IPS-15b (cell line): ENCODE measurements at regions not wholly inside any gene's neighbourhood (a gene's known extent, or its start where the extent isn't known, plus 50 kb on each side); places are given as distances from the start of the nearest gene placed in this dataset.

Experiments
- H3K27me3 ChIP-seq: one replicate; pipeline ENCODE4 v1.6.1; 2013; ENCODE audit warnings: low read length; ENCODE audit not compliant: control insufficient read depth, insufficient read depth
- H3K36me3 ChIP-seq: one replicate; pipeline ENCODE4 v1.6.1; 2013; ENCODE audit warnings: low read length; ENCODE audit not compliant: control insufficient read depth, insufficient read depth
- H3K4me1 ChIP-seq: one replicate; pipeline ENCODE4 v1.6.1; 2013; ENCODE audit warnings: mild to moderate bottlenecking, low read length; ENCODE audit not compliant: control insufficient read depth, insufficient read depth
- H3K4me3 ChIP-seq: one replicate; pipeline ENCODE4 v1.5.1; 2013; ENCODE audit warnings: low read depth, low read length
- H3K9ac ChIP-seq: one replicate; pipeline ENCODE4 v1.6.1; 2013; ENCODE audit warnings: low read depth, mild to moderate bottlenecking, low read length
- H3K9me3 ChIP-seq: one replicate; pipeline ENCODE4 v1.6.1; 2013; ENCODE audit warnings: mild to moderate bottlenecking, low read length; ENCODE audit not compliant: control insufficient read depth, insufficient read depth

- no peaks in the 10 kb centered on the region for H3K27me3 ChIP-seq
- H3K36me3 ChIP-seq = no peaks in the 10 kb centered on the region
- H3K4me1 ChIP-seq = no peaks in the 10 kb centered on the region
- no peaks in the 10 kb centered on the region for H3K9me3 ChIP-seq
- no peak overlapping the region for H3K9ac ChIP-seq
- H3K4me3 ChIP-seq = no peak overlapping the region
Observed at GRCh38 chr2:136226903-136227302, 109.0 kb upstream of the CXCR4 start.

- no peaks in the 10 kb centered on the region for H3K36me3 ChIP-seq
- H3K9me3 ChIP-seq = no peaks in the 10 kb centered on the region
- no peaks in the 10 kb centered on the region for H3K27me3 ChIP-seq
- no peak overlapping the region for H3K9ac ChIP-seq
- no peaks in the 10 kb centered on the region for H3K4me1 ChIP-seq
- H3K4me3 ChIP-seq = no peak overlapping the region
Observed at GRCh38 chr2:136225950-136226835, 108.2 kb upstream of the CXCR4 start.

- no peaks in the 10 kb centered on the region for H3K4me1 ChIP-seq
Observed at GRCh38 chr2:136223274-136223673, 105.3 kb upstream of the CXCR4 start.

GRCh38 chr2:136222862-136223261 is 104.9 kb upstream of the CXCR4 start:
- Histone ChIP-seq H3K4me3 (no peak overlapping the region), H3K27me3 (no peaks in the 10 kb centered on the region), H3K9ac (no peak overlapping the region), H3K9me3 (no peaks in the 10 kb centered on the region), H3K36me3 (no peaks in the 10 kb centered on the region), H3K4me1 (no peaks in the 10 kb centered on the region)

More at GRCh38 chr2:136223274-136223673, 105.3 kb upstream of the CXCR4 start:
- H3K27me3 ChIP-seq = no peaks in the 10 kb centered on the region
- H3K36me3 ChIP-seq = no peaks in the 10 kb centered on the region
- H3K9ac ChIP-seq = no peak overlapping the region
- H3K9me3 ChIP-seq = no peaks in the 10 kb centered on the region
- H3K4me3 ChIP-seq = no peak overlapping the region

- Histone ChIP-seq H3K4me1 (no peaks in the 10 kb centered on the region), H3K36me3 (no peaks in the 10 kb centered on the region), H3K4me3 (no peak overlapping the region), H3K9ac (no peak overlapping the region), H3K9me3 (no peaks in the 10 kb centered on the region), H3K27me3 (no peaks in the 10 kb centered on the region)
Observed at GRCh38 chr2:136221026-136221425, 103.1 kb upstream of the CXCR4 start.

GRCh38 chr2:136219963-136220362 is 102.0 kb upstream of the CXCR4 start:
- no peaks in the 10 kb centered on the region for H3K36me3 ChIP-seq
- H3K4me1 ChIP-seq = no peaks in the 10 kb centered on the region
- H3K27me3 ChIP-seq = no peaks in the 10 kb centered on the region
- no peak overlapping the region for H3K4me3 ChIP-seq
- H3K9me3 ChIP-seq = no peaks in the 10 kb centered on the region
- no peak overlapping the region for H3K9ac ChIP-seq

- H3K9me3 ChIP-seq = no peaks in the 10 kb centered on the region
- H3K9ac ChIP-seq = no peak overlapping the region
- no peaks in the 10 kb centered on the region for H3K4me1 ChIP-seq
- H3K27me3 ChIP-seq = no peaks in the 10 kb centered on the region
- H3K4me3 ChIP-seq = no peak overlapping the region
- H3K36me3 ChIP-seq = no peaks in the 10 kb centered on the region
Observed at GRCh38 chr2:136219341-136219740, 101.4 kb upstream of the CXCR4 start.

GRCh38 chr2:136217996-136218395 is 100.0 kb upstream of the CXCR4 start:
- Histone ChIP-seq H3K36me3 (no peaks in the 10 kb centered on the region), H3K9me3 (no peaks in the 10 kb centered on the region), H3K27me3 (no peaks in the 10 kb centered on the region), H3K9ac (no peak overlapping the region), H3K4me1 (no peaks in the 10 kb centered on the region), H3K4me3 (no peak overlapping the region)

GRCh38 chr2:136215908-136216472 is 98.0 kb upstream of the CXCR4 start:
- Histone ChIP-seq H3K9me3 (no peaks in the 10 kb centered on the region), H3K27me3 (no peaks in the 10 kb centered on the region), H3K4me3 (no peak overlapping the region), H3K9ac (no peak overlapping the region), H3K4me1 (no peaks in the 10 kb centered on the region), H3K36me3 (no peaks in the 10 kb centered on the region)

- Histone ChIP-seq H3K9ac (no peak overlapping the region), H3K27me3 (no peaks in the 10 kb centered on the region), H3K9me3 (no peaks in the 10 kb centered on the region), H3K36me3 (no peaks in the 10 kb centered on the region), H3K4me1 (no peaks in the 10 kb centered on the region), H3K4me3 (no peak overlapping the region)
Observed at GRCh38 chr2:136215449-136215848, 97.5 kb upstream of the CXCR4 start.

- H3K9ac ChIP-seq = no peak overlapping the region
- H3K36me3 ChIP-seq = no peaks in the 10 kb centered on the region
- H3K27me3 ChIP-seq = no peaks in the 10 kb centered on the region
- H3K4me3 ChIP-seq = no peak overlapping the region
- no peaks in the 10 kb centered on the region for H3K9me3 ChIP-seq
- no peaks in the 10 kb centered on the region for H3K4me1 ChIP-seq
Observed at GRCh38 chr2:136214307-136215200, 96.6 kb upstream of the CXCR4 start.
